Upper lobe of left lung (tissue), 6 donors: ENCODE measurements at regions not wholly inside any gene's neighbourhood (a gene's known extent, or its start where the extent isn't known, plus 50 kb on each side); places are given as distances from the start of the nearest gene placed in this dataset.

ENCODE experiments used
- ATAC-seq, 2 donors: fragments of 200-7000 bp; cut with Tn5 transposase; one replicate each; pipeline ENCODE4 v1.9.1; 2022; ENCODE audit warnings: mild to moderate bottlenecking in 2 of 2, moderate library complexity in 2 of 2; ENCODE audit not compliant: low FRiP score in 2 of 2
- DNase-seq, 2 donors: peaks; one replicate each; pipeline ENCODE4 v3.0.0-alpha.2; 2019 to 2020
- H3K27ac ChIP-seq, 4 donors: fragments of 200-600 bp; sonication (generic); one replicate each; pipeline ENCODE4 v1.5.1; 2016 to 2019
- H3K27me3 ChIP-seq, 4 donors: fragments of 200-600 bp; sonication (generic); one replicate each; pipeline ENCODE4 v1.5.1; 2017 to 2019
- H3K36me3 ChIP-seq, 4 donors: fragments of 200-600 bp; sonication (generic); one replicate each; pipeline ENCODE4 v1.5.1; 2016 to 2019
- H3K4me1 ChIP-seq, 4 donors: fragments of 200-600 bp; sonication (generic); one replicate each; pipeline ENCODE4 v1.5.1; 2018 to 2019
- H3K4me3 ChIP-seq, 4 donors: fragments of 200-600 bp; sonication (generic); one replicate each; pipeline ENCODE4 v1.5.1; 2017 to 2019; ENCODE audit warnings: mild to moderate bottlenecking in 2 of 4, moderate library complexity in 1 of 4
- H3K9me3 ChIP-seq, 4 donors: fragments of 200-600 bp; sonication (generic); one replicate each; pipeline ENCODE4 v1.5.1; 2018 to 2019
- CTCF ChIP-seq, 6 experiments: fragments of 450-650 bp in 4 of 6; fragments of 200-600 bp in 2 of 6; sonication (generic) in 2 of 6; IDR thresholded peaks; one replicate each; pipeline ENCODE4 v1.5.1; 2016 to 2019; ENCODE audit warnings: antibody characterized with exemption in 6 of 6
- EP300 ChIP-seq, 4 donors: sonication (generic); formaldehyde crosslinking; IDR thresholded peaks; one replicate each; pipeline ENCODE4 v1.5.1; 2017; ENCODE audit warnings: antibody characterized with exemption in 4 of 4, control low read depth in 2 of 4
- POLR2A ChIP-seq, 4 donors: fragments of 450-650 bp; IDR thresholded peaks; one replicate each; pipeline ENCODE4 v1.5.1; 2016 to 2017; ENCODE audit warnings: antibody characterized with exemption in 4 of 4, mild to moderate bottlenecking in 2 of 4
- POLR2AphosphoS5 ChIP-seq, 2 donors: sonication (generic); formaldehyde crosslinking; IDR thresholded peaks; one replicate each; pipeline ENCODE4 v1.5.1; 2017; ENCODE audit warnings: antibody characterized with exemption in 2 of 2
- WGBS, 2 donors: methylation state at CpG; one replicate each; pipeline ENCODE4 v1.1.5; 2017 to 2018; 5-methylcytosine and 5-hydroxymethylcytosine counted together
- donor health status: DM: no; HTN: no; CAD: no; lungs with moderate emphysema.
- donor health status: DM: no; HTN: yes; CAD: no; lungs with severe emphysema.

- no peak for DNase-seq
- ATAC-seq, result no peak
These were observed 248.7 kb downstream of the SOX11 start for GRCh38 chr2:5940596-5941535.

GRCh38 chr2:5942204-5942603 lies 250.0 kb downstream of the SOX11 start:
- 73 to 78% methylated on average over 6 to 7 of the region's 7 CpGs for WGBS, 2 donors
- TF ChIP-seq POLR2AphosphoS5 (IDR thresholded peaks at IDR 0.05), result no peak
- no peak for TF ChIP-seq POLR2A (IDR thresholded peaks at IDR 0.05)
- TF ChIP-seq CTCF (IDR thresholded peaks at IDR 0.05), result no peak
- TF ChIP-seq EP300 (IDR thresholded peaks at IDR 0.05), result no peak

More at GRCh38 chr2:5940596-5941535, 248.7 kb downstream of the SOX11 start:
- 82 to 83% methylated on average over 6 to 7 of the region's 7 CpGs for WGBS, 2 donors
- Histone ChIP-seq H3K9me3 (no peaks in the 10 kb centered on the region), H3K36me3 (no peaks in the 10 kb centered on the region), H3K27ac (no peak overlapping the region), H3K4me1 (peaks cover 0 to 3% (median 0%) of the 10 kb centered on the region in 4 donors), H3K27me3 (no peaks in the 10 kb centered on the region), H3K4me3 (no peak overlapping the region)
- TF ChIP-seq EP300 (IDR thresholded peaks at IDR 0.05), result no peak
- TF ChIP-seq POLR2AphosphoS5 (IDR thresholded peaks at IDR 0.05), result no peak
- TF ChIP-seq POLR2A (IDR thresholded peaks at IDR 0.05), result no peak
- TF ChIP-seq CTCF (IDR thresholded peaks at IDR 0.05), result no peak

GRCh38 chr2:5945742-5946141 lies 253.6 kb downstream of the SOX11 start:
- DNase-seq (no peak), ATAC-seq (no peak)
- Histone ChIP-seq H3K4me1 (no peaks in the 10 kb centered on the region), H3K9me3 (no peaks in the 10 kb centered on the region), H3K36me3 (no peaks in the 10 kb centered on the region), H3K27me3 (no peaks in the 10 kb centered on the region), H3K4me3 (no peak overlapping the region), H3K27ac (no peak overlapping the region)
- WGBS, 2 donors, result 79 to 81% methylated on average over 9 of the region's 9 CpGs
- no peak for TF ChIP-seq EP300 (IDR thresholded peaks at IDR 0.05)
- no peak for TF ChIP-seq POLR2AphosphoS5 (IDR thresholded peaks at IDR 0.05)
- no peak for TF ChIP-seq POLR2A (IDR thresholded peaks at IDR 0.05)
- TF ChIP-seq CTCF (IDR thresholded peaks at IDR 0.05), result no peak

More at GRCh38 chr2:5942204-5942603, 250.0 kb downstream of the SOX11 start:
- peaks cover 0 to 3% (median 0%) of the 10 kb centered on the region in 4 donors for H3K4me1 ChIP-seq
- ATAC-seq, result no peak
- H3K27ac ChIP-seq, result no peak overlapping the region
- H3K36me3 ChIP-seq, result no peaks in the 10 kb centered on the region
- no peaks in the 10 kb centered on the region for H3K27me3 ChIP-seq
- no peak for DNase-seq
- no peaks in the 10 kb centered on the region for H3K9me3 ChIP-seq
- H3K4me3 ChIP-seq, result no peak overlapping the region

GRCh38 chr2:5946225-5947115 lies 254.3 kb downstream of the SOX11 start:
- no peak overlapping the region for H3K27ac ChIP-seq
- no peaks in the 10 kb centered on the region for H3K36me3 ChIP-seq
- H3K4me1 ChIP-seq, result no peaks in the 10 kb centered on the region
- TF ChIP-seq POLR2A (IDR thresholded peaks at IDR 0.05) (no peak), EP300 (IDR thresholded peaks at IDR 0.05) (no peak), POLR2AphosphoS5 (IDR thresholded peaks at IDR 0.05) (no peak), CTCF (IDR thresholded peaks at IDR 0.05) (no peak)
- H3K27me3 ChIP-seq, result no peaks in the 10 kb centered on the region
- H3K4me3 ChIP-seq, result no peak overlapping the region
- H3K9me3 ChIP-seq, result no peaks in the 10 kb centered on the region
- DNase-seq (no peak), ATAC-seq (no peak)
- WGBS, 2 donors, result 61 to 69% methylated on average over 12 to 15 of the region's 15 CpGs
